Tibial nerve (tissue), 4 donors: ENCODE measurements at regions not wholly inside any gene's neighbourhood (a gene's known extent, or its start where the extent isn't known, plus 50 kb on each side); places are given as distances from the start of the nearest gene placed in this dataset.
A peak's percentile ranks its signal among the peaks of the same experiment; 100 is the strongest.

ENCODE experiments used
- DNase-seq, 2 donors: peaks; one replicate each; pipeline ENCODE4 v3.0.0-alpha.2; 2019; ENCODE audit warnings: low spot score in 2 of 2
- H3K27ac ChIP-seq, 4 donors: fragments of 200-600 bp; sonication (generic) in 3 of 4; one replicate each; pipeline ENCODE4 v1.5.1; 2017 to 2019; ENCODE audit warnings: mild to moderate bottlenecking in 1 of 4
- H3K27me3 ChIP-seq, 2 donors: fragments of 200-600 bp; sonication (generic) in 1 of 2; one replicate each; pipeline versions ENCODE4 v1.5.1 to v1.6.0; 2017 to 2019
- H3K36me3 ChIP-seq, 3 donors: fragments of 200-600 bp; sonication (generic); one replicate each; pipeline ENCODE4 v1.5.1; 2018 to 2019
- H3K4me1 ChIP-seq, 4 donors: fragments of 200-600 bp; sonication (generic) in 3 of 4; one replicate each; pipeline ENCODE4 v1.5.1; 2017 to 2019
- H3K4me3 ChIP-seq, 4 donors: fragments of 200-600 bp; sonication (generic) in 3 of 4; one replicate each; pipeline ENCODE4 v1.5.1; 2017 to 2019; ENCODE audit warnings: mild to moderate bottlenecking in 1 of 4, moderate library complexity in 1 of 4
- H3K9me3 ChIP-seq, 4 donors: fragments of 200-600 bp; sonication (generic) in 3 of 4; one replicate each; pipeline ENCODE4 v1.5.1; 2017 to 2019
- CTCF ChIP-seq, 5 experiments: fragments of 200-600 bp in 3 of 5; fragments of 450-650 bp in 2 of 5; sonication (generic) in 3 of 5; IDR thresholded peaks; one replicate each; pipeline ENCODE4 v1.5.1; 2016 to 2019; ENCODE audit warnings: antibody characterized with exemption in 5 of 5, mild to moderate bottlenecking in 3 of 5, moderate library complexity in 2 of 5
- EP300 ChIP-seq, 2 donors: sonication (generic); formaldehyde crosslinking; IDR thresholded peaks; one replicate each; pipeline ENCODE4 v1.6.1; 2017; ENCODE audit warnings: antibody characterized with exemption in 2 of 2, mild to moderate bottlenecking in 1 of 2
- POLR2A ChIP-seq, 2 donors: fragments of 450-650 bp; IDR thresholded peaks; one replicate each; pipeline ENCODE4 v1.6.1; 2017; ENCODE audit warnings: antibody characterized with exemption in 2 of 2, mild to moderate bottlenecking in 2 of 2, moderate library complexity in 2 of 2
- WGBS, 2 donors: methylation state at CpG; one replicate each; pipeline ENCODE4 v1.1.5; 2018; 5-methylcytosine and 5-hydroxymethylcytosine counted together

- no peak for DNase-seq
- WGBS, 2 donors: 48 to 65% methylated on average over 1 of the region's 1 CpG
- Histone ChIP-seq H3K36me3 (no peaks in the 10 kb centered on the region), H3K4me1 (peaks cover 0 to 19% (median 5%) of the 10 kb centered on the region in 4 donors), H3K4me3 (no peak overlapping the region), H3K9me3 (no peaks in the 10 kb centered on the region), H3K27ac (peak overlapping the region in 2 of 4 donors; percentile 19 to 69), H3K27me3 (no peaks in the 10 kb centered on the region)
- TF ChIP-seq POLR2A (IDR thresholded peaks at IDR 0.05): no peak
- no peak for TF ChIP-seq CTCF (IDR thresholded peaks at IDR 0.05)
- no peak for TF ChIP-seq EP300 (IDR thresholded peaks at IDR 0.05)
Measured at GRCh38 chr10:58951087-58951486, 225.4 kb upstream of the PHYHIPL start.

GRCh38 chr10:58951746-58952145, 224.7 kb upstream of the PHYHIPL start:
- peaks cover 0 to 19% (median 5%) of the 10 kb centered on the region in 4 donors for H3K4me1 ChIP-seq
- no peaks in the 10 kb centered on the region for H3K9me3 ChIP-seq
- no peaks in the 10 kb centered on the region for H3K36me3 ChIP-seq
- peak in 1 of 2 donors; percentile 10 for DNase-seq
- H3K27me3 ChIP-seq: no peaks in the 10 kb centered on the region
- H3K27ac ChIP-seq: peak overlapping the region in 2 of 4 donors; percentile 19 to 69
- no peak overlapping the region for H3K4me3 ChIP-seq
- 61 to 79% methylated on average over 5 of the region's 5 CpGs for WGBS, 2 donors
- TF ChIP-seq CTCF (IDR thresholded peaks at IDR 0.05) (no peak), EP300 (IDR thresholded peaks at IDR 0.05) (no peak), POLR2A (IDR thresholded peaks at IDR 0.05) (no peak)

GRCh38 chr10:58952162-58952601, 224.3 kb upstream of the PHYHIPL start:
- H3K27me3 ChIP-seq: no peaks in the 10 kb centered on the region
- DNase-seq: peak in 1 of 2 donors; percentile 33
- no peaks in the 10 kb centered on the region for H3K36me3 ChIP-seq
- WGBS, 2 donors: 53 to 54% methylated on average over 5 of the region's 5 CpGs
- H3K27ac ChIP-seq: peak overlapping the region in 3 of 4 donors; percentile 19 to 69 (median 55)
- H3K4me3 ChIP-seq: no peak overlapping the region
- no peaks in the 10 kb centered on the region for H3K9me3 ChIP-seq
- H3K4me1 ChIP-seq: peaks cover 0 to 19% (median 5%) of the 10 kb centered on the region in 4 donors
- TF ChIP-seq CTCF (IDR thresholded peaks at IDR 0.05): no peak
- TF ChIP-seq EP300 (IDR thresholded peaks at IDR 0.05): peak in 1 of 2 donors; percentile 73

- Histone ChIP-seq H3K27ac (peak overlapping the region in 3 of 4 donors; percentile 6 to 69 (median 55)), H3K36me3 (no peaks in the 10 kb centered on the region), H3K4me3 (no peak overlapping the region), H3K9me3 (no peaks in the 10 kb centered on the region), H3K27me3 (no peaks in the 10 kb centered on the region), H3K4me1 (peaks cover 0 to 19% (median 5%) of the 10 kb centered on the region in 4 donors)
- DNase-seq: peak; percentile 61 to 91
- TF ChIP-seq POLR2A (IDR thresholded peaks at IDR 0.05): no peak
- no peak for TF ChIP-seq EP300 (IDR thresholded peaks at IDR 0.05)
- peak; percentile 68 to 85 (median 79) for TF ChIP-seq CTCF (IDR thresholded peaks at IDR 0.05)
- 2 to 5% methylated on average over 3 of the region's 3 CpGs for WGBS, 2 donors
Measured at GRCh38 chr10:58952747-58953466, 223.5 kb upstream of the PHYHIPL start.

GRCh38 chr10:58954178-58954577, 222.3 kb upstream of the PHYHIPL start:
- Histone ChIP-seq H3K27ac (no peak overlapping the region), H3K4me3 (no peak overlapping the region), H3K36me3 (no peaks in the 10 kb centered on the region), H3K9me3 (no peaks in the 10 kb centered on the region), H3K4me1 (peaks cover 0 to 19% (median 5%) of the 10 kb centered on the region in 4 donors), H3K27me3 (no peaks in the 10 kb centered on the region)
- TF ChIP-seq POLR2A (IDR thresholded peaks at IDR 0.05): no peak
- TF ChIP-seq CTCF (IDR thresholded peaks at IDR 0.05): no peak
- TF ChIP-seq EP300 (IDR thresholded peaks at IDR 0.05): no peak
- WGBS, 2 donors: 98 to 100% methylated on average over 2 of the region's 2 CpGs
- no peak for DNase-seq
